HepG2 (cell line): ENCODE measurements at regions not wholly inside any gene's neighbourhood (a gene's known extent, or its start where the extent isn't known, plus 50 kb on each side); places are given as distances from the start of the nearest gene placed in this dataset.

Experiments used
- ATAC-seq: fragments of 200-7000 bp; cut with Tn5 transposase; 3 replicates; pipeline ENCODE4 v1.9.1; 2020; ENCODE audit warnings: mild to moderate bottlenecking, moderate library complexity
- BruUV-seq: library from RNA; stranded (reverse); fragments of 400-500 nt; replicated peaks from 2 replicates; lab custom pipeline; 2021; lab: Mats Ljungman, UMichigan
- CTCF ChIA-PET: fragments of 300-600 bp; formaldehyde crosslinking; extraction: SDS; loops from one replicate; lab custom pipeline; 2021; ENCODE audit warnings: low total read pairs, inconsistent platforms, low intra/inter-chr PET ratio; lab: Yijun Ruan, JAX
- POLR2A ChIA-PET: fragments of 350-600 bp; sonication (Branson Sonifier 250); formaldehyde crosslinking; loops from one replicate; lab custom pipeline; 2020; ENCODE audit warnings: antibody characterized with exemption, inconsistent platforms; lab: Yijun Ruan, JAX
- DNase-seq: peaks from one replicate; pipeline ENCODE4 v3.0.0-alpha.2; 2015; ENCODE audit warnings: low spot score
- FAIRE-seq: peaks from 3 replicates; lab custom pipeline; 2011; peaks lifted over from hg19 to GRCh38; lab: Jason Lieb, UNC
- H2AFZ ChIP-seq: one replicate; pipeline ENCODE4 v1.6.1; 2011; ENCODE audit warnings: low read length, inconsistent platforms
- H3K27ac ChIP-seq: fragments of 300-600 bp; 3 replicates; pipeline ENCODE4 v1.8.0; 2011; ENCODE audit warnings: mixed run types, mild to moderate bottlenecking, mixed read lengths, low read length, inconsistent platforms; ENCODE audit not compliant: insufficient read depth; ENCODE audit errors: extremely low read length
- H3K27me3 ChIP-seq, 2 experiments: fragments of 200-600 bp in 1 of 2; 2 replicates in 1 of 2; 3 replicates in 1 of 2; pipeline versions ENCODE4 v1.6.0 to v1.8.0; 2011; ENCODE audit warnings: low read length in 2 of 2, mild to moderate bottlenecking in 2 of 2, moderate library complexity in 2 of 2, inconsistent platforms in 1 of 2; ENCODE audit not compliant: insufficient read depth in 2 of 2, control insufficient read depth in 1 of 2
- H3K36me3 ChIP-seq, 2 experiments: fragments of 200-600 bp in 1 of 2; replicated peaks in 1 of 2; 2 replicates in 1 of 2; 3 replicates in 1 of 2; pipeline versions ENCODE4 v1.5.1 to v1.8.0; 2011; ENCODE audit warnings: low read length in 2 of 2, inconsistent platforms in 1 of 2; ENCODE audit not compliant: insufficient read depth in 2 of 2, control insufficient read depth in 1 of 2
- H3K4me1 ChIP-seq: 2 replicates; pipeline ENCODE4 v1.5.1; 2012; ENCODE audit warnings: low read length, inconsistent platforms; ENCODE audit not compliant: insufficient read depth
- H3K4me2 ChIP-seq: 2 replicates; pipeline ENCODE4 v1.6.0; 2011; ENCODE audit warnings: low read depth, low read length, inconsistent platforms
- H3K4me3 ChIP-seq, 3 experiments: fragments of 200-600 bp in 1 of 3; sonication (generic), shearing (Covaris generic) in 1 of 3; replicated peaks in 1 of 3; 2 replicates each; pipeline ENCODE4 v1.5.1; 2011 to 2016; ENCODE audit warnings: low read length in 3 of 3, inconsistent platforms in 2 of 3, low read depth in 2 of 3, mild to moderate bottlenecking in 2 of 3, control low read depth in 1 of 3, mixed read lengths in 1 of 3; ENCODE audit not compliant: insufficient read depth in 1 of 3
- H3K79me2 ChIP-seq: one replicate; pipeline ENCODE4 v1.6.1; 2011; ENCODE audit warnings: low read length, inconsistent platforms; ENCODE audit not compliant: insufficient read depth
- H3K9ac ChIP-seq: 2 replicates; pipeline ENCODE4 v1.6.0; 2011; ENCODE audit warnings: mild to moderate bottlenecking, low read depth, low read length, inconsistent platforms; ENCODE audit not compliant: insufficient read depth
- H3K9me3 ChIP-seq: 2 replicates; pipeline ENCODE4 v1.5.1; 2012; ENCODE audit warnings: mild to moderate bottlenecking, low read length
- H4K20me1 ChIP-seq: 2 replicates; pipeline ENCODE4 v1.6.0; 2011; ENCODE audit warnings: inconsistent platforms, mild to moderate bottlenecking, low read length, moderate library complexity; ENCODE audit not compliant: insufficient read depth
- CCDC6 ChIP-seq: sonication (generic); formaldehyde crosslinking; IDR thresholded peaks from 2 replicates; pipeline ENCODE4 v1.8.1; 2022; ENCODE audit warnings: mild to moderate bottlenecking, missing genetic modification reagents, moderate library complexity
- IRF2 ChIP-seq: IDR thresholded peaks from 2 replicates; pipeline ENCODE4 v1.6.1; 2018; ENCODE audit warnings: missing genetic modification reagents, missing compliant biosample characterization
- ISX ChIP-seq: sonication (generic); formaldehyde crosslinking; conservative IDR thresholded peaks from 2 replicates; pipeline ENCODE4 v1.5.0; 2020; ENCODE audit warnings: missing genetic modification reagents
- LCORL ChIP-seq, 2 experiments: fragments of 450-650 bp in 1 of 2; sonication (generic) in 1 of 2; formaldehyde crosslinking in 1 of 2; IDR thresholded peaks; 2 replicates each; pipeline versions ENCODE4 v1.5.0 to v1.6.1; 2017 to 2020; ENCODE audit warnings: antibody characterized with exemption in 1 of 2, missing genetic modification reagents in 1 of 2
- MTA1 ChIP-seq: sonication (generic); formaldehyde crosslinking; IDR thresholded peaks from 2 replicates; pipeline ENCODE4 v1.4.0; 2020; ENCODE audit warnings: missing genetic modification reagents, mild to moderate bottlenecking, borderline replicate concordance
- MTF2 ChIP-seq: sonication (generic); formaldehyde crosslinking; IDR thresholded peaks from 2 replicates; pipeline ENCODE4 v1.5.0; 2020; ENCODE audit warnings: missing genetic modification reagents, borderline replicate concordance
- PHF5A ChIP-seq: IDR thresholded peaks from one replicate; pipeline ENCODE4 v1.6.1; 2018; ENCODE audit warnings: low read depth, missing genetic modification reagents; ENCODE audit not compliant: unreplicated experiment
- ZNF761 ChIP-seq: sonication (generic); formaldehyde crosslinking; conservative IDR thresholded peaks from 2 replicates; pipeline ENCODE4 v1.4.0; 2020; ENCODE audit warnings: mild to moderate bottlenecking, missing genetic modification reagents
- WGBS: methylation state at CpG from one replicate; pipeline ENCODE4 v1.1.6; 2017; ENCODE audit warnings: low lambda C conversion rate; 5-methylcytosine and 5-hydroxymethylcytosine counted together
- in situ Hi-C: cut with HindIII; loops from 2 replicates; pipeline ENCODE4 v1.10.0; 2017; ENCODE audit warnings: low pct_unique_long_range_greater_than_20kb; ENCODE audit not compliant: extremely low pct_ligation_motif_present
- intact Hi-C: fragments of 100-400 bp; cut with micrococcal nuclease; formaldehyde crosslinking; loops from one replicate; pipeline ENCODE4 v1.10.0; 2022; ENCODE audit not compliant: unreplicated experiment
- TF ChIP-seq, protein P1 (sequence below): sonication (generic); formaldehyde crosslinking; IDR thresholded peaks from 2 replicates; pipeline ENCODE4 v1.5.0; 2020; ENCODE audit warnings: mild to moderate bottlenecking, missing genetic modification reagents
- TF ChIP-seq, protein P2 (sequence below): sonication (generic); formaldehyde crosslinking; IDR thresholded peaks from 2 replicates; pipeline ENCODE4 v1.4.0; 2020; ENCODE audit warnings: missing genetic modification reagents, borderline replicate concordance
- TF ChIP-seq, protein P3 (sequence below): sonication (generic); formaldehyde crosslinking; IDR thresholded peaks from 2 replicates; pipeline ENCODE4 v1.4.0; 2020; ENCODE audit warnings: mild to moderate bottlenecking, missing genetic modification reagents
- TF ChIP-seq, protein P4 (sequence below): sonication (generic); IDR thresholded peaks from 2 replicates; pipeline ENCODE4 v1.6.1; 2016; ENCODE audit warnings: low read depth, borderline replicate concordance
- TF ChIP-seq, protein P5 (sequence below): sonication (generic); formaldehyde crosslinking; IDR thresholded peaks from 2 replicates; pipeline ENCODE4 v1.5.0; 2020; ENCODE audit warnings: mild to moderate bottlenecking, missing genetic modification reagents
- TF ChIP-seq, protein P6 (sequence below): sonication (generic); formaldehyde crosslinking; IDR thresholded peaks from 2 replicates; pipeline ENCODE4 v1.5.0; 2020; ENCODE audit warnings: mild to moderate bottlenecking, low read depth, missing genetic modification reagents, borderline replicate concordance
- TF ChIP-seq, protein P7 (sequence below): sonication (generic); formaldehyde crosslinking; IDR thresholded peaks from 2 replicates; pipeline ENCODE4 v1.8.1; 2023; ENCODE audit warnings: missing genetic modification reagents, mild to moderate bottlenecking, borderline replicate concordance

DNA sequence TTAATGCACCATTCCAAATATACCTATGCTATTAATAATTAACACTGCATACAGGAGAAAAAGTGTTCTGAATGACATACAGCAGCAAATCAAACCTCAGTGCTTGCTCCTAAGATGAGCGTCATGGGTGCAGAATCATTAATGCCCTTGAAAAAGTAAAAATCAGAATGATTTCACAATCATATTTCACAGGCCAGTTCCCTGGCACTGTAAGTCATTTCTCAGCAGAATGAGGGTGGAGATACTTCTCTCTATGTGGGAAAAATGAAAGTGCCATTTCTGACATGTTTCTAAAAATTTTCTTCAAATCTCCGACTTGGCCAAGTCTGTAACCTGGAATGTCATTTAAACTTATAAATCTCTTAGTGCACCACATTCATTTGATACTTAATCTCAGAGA is 549.8 kb upstream of the AGTR1 start (continued):
- TF ChIP-seq, protein P1, sequence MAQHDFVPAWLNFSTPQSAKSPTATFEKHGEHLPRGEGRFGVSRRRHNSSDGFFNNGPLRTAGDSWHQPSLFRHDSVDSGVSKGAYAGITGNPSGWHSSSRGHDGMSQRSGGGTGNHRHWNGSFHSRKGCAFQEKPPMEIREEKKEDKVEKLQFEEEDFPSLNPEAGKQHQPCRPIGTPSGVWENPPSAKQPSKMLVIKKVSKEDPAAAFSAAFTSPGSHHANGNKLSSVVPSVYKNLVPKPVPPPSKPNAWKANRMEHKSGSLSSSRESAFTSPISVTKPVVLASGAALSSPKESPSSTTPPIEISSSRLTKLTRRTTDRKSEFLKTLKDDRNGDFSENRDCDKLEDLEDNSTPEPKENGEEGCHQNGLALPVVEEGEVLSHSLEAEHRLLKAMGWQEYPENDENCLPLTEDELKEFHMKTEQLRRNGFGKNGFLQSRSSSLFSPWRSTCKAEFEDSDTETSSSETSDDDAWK (CRISPR knock-in tag), result no peak
- no peak for TF ChIP-seq MTF2 (CRISPR knock-in tag)
- TF ChIP-seq, protein P2, sequence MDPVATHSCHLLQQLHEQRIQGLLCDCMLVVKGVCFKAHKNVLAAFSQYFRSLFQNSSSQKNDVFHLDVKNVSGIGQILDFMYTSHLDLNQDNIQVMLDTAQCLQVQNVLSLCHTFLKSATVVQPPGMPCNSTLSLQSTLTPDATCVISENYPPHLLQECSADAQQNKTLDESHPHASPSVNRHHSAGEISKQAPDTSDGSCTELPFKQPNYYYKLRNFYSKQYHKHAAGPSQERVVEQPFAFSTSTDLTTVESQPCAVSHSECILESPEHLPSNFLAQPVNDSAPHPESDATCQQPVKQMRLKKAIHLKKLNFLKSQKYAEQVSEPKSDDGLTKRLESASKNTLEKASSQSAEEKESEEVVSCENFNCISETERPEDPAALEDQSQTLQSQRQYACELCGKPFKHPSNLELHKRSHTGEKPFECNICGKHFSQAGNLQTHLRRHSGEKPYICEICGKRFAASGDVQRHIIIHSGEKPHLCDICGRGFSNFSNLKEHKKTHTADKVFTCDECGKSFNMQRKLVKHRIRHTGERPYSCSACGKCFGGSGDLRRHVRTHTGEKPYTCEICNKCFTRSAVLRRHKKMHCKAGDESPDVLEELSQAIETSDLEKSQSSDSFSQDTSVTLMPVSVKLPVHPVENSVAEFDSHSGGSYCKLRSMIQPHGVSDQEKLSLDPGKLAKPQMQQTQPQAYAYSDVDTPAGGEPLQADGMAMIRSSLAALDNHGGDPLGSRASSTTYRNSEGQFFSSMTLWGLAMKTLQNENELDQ (CRISPR knock-in tag), result no peak
- TF ChIP-seq, protein P3, sequence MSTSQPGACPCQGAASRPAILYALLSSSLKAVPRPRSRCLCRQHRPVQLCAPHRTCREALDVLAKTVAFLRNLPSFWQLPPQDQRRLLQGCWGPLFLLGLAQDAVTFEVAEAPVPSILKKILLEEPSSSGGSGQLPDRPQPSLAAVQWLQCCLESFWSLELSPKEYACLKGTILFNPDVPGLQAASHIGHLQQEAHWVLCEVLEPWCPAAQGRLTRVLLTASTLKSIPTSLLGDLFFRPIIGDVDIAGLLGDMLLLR (CRISPR knock-in tag), result no peak
- TF ChIP-seq, protein P4, sequence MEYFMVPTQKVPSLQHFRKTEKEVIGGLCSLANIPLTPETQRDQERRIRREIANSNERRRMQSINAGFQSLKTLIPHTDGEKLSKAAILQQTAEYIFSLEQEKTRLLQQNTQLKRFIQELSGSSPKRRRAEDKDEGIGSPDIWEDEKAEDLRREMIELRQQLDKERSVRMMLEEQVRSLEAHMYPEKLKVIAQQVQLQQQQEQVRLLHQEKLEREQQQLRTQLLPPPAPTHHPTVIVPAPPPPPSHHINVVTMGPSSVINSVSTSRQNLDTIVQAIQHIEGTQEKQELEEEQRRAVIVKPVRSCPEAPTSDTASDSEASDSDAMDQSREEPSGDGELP, result no peak

DNA sequence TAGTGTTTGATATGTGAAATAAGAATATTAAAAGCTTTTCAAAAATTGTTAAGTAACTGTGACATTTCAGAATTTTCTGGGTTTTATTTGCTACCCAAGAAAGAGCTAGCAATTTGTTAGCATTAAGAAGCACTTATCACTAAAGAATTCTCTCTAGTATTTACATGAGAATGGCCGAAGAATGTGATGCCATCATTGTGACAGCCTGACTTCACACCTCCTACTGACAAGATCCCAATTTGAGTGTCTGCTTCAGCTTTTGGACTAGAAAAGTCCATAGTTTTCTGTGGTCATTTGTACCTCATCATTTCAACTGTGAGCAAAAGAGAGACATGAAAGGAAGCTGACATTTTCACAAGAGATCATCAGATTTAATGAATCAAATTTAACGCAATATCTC is 548.1 kb upstream of the AGTR1 start:
- Histone ChIP-seq H3K9me3 (no peaks in the 10 kb centered on the region), H3K36me3 (no peaks in the 10 kb centered on the region), H4K20me1 (no peaks in the 10 kb centered on the region), H3K79me2 (no peaks in the 10 kb centered on the region), H3K4me3 (no peak overlapping the region), H3K9ac (no peak overlapping the region), H3K27ac (no peak overlapping the region), H3K4me2 (no peak overlapping the region), H3K27me3 (no peaks in the 10 kb centered on the region), H2AFZ (no peak overlapping the region), H3K4me1 (no peaks in the 10 kb centered on the region)
- no peak for ATAC-seq
- no peak for DNase-seq
- BruUV-seq, result no TSS peak
- intact Hi-C loops (no loop called here), in situ Hi-C loops (no loop called here)
- no peak for FAIRE-seq
- POLR2A ChIA-PET, result no interaction called here
- CTCF ChIA-PET, result no interaction called here
- WGBS, result 31% methylated on average over 2 of the region's 2 CpGs
- TF ChIP-seq, protein P5, sequence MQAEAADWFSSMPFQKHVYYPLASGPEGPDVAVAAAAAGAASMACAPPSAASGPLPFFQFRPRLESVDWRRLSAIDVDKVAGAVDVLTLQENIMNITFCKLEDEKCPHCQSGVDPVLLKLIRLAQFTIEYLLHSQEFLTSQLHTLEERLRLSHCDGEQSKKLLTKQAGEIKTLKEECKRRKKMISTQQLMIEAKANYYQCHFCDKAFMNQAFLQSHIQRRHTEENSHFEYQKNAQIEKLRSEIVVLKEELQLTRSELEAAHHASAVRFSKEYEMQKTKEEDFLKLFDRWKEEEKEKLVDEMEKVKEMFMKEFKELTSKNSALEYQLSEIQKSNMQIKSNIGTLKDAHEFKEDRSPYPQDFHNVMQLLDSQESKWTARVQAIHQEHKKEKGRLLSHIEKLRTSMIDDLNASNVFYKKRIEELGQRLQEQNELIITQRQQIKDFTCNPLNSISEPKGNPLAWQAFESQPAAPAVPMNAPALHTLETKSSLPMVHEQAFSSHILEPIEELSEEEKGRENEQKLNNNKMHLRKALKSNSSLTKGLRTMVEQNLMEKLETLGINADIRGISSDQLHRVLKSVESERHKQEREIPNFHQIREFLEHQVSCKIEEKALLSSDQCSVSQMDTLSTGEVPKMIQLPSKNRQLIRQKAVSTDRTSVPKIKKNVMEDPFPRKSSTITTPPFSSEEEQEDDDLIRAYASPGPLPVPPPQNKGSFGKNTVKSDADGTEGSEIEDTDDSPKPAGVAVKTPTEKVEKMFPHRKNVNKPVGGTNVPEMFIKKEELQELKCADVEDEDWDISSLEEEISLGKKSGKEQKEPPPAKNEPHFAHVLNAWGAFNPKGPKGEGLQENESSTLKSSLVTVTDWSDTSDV, result no peak
- TF ChIP-seq LCORL (IDR thresholded peaks at IDR 0.05) (no peak), LCORL (CRISPR knock-in tag; IDR thresholded peaks at IDR 0.05) (no peak), IRF2 (no peak), PHF5A (CRISPR knock-in tag) (no peak), ZNF761 (CRISPR knock-in tag) (no peak), ISX (no peak), MTA1 (CRISPR knock-in tag) (no peak), CCDC6 (CRISPR knock-in tag) (no peak)
- TF ChIP-seq, protein P6, sequence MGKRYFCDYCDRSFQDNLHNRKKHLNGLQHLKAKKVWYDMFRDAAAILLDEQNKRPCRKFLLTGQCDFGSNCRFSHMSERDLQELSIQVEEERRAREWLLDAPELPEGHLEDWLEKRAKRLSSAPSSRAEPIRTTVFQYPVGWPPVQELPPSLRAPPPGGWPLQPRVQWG (CRISPR knock-in tag), result no peak
- TF ChIP-seq, protein P7, sequence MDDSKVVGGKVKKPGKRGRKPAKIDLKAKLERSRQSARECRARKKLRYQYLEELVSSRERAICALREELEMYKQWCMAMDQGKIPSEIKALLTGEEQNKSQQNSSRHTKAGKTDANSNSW, result no peak
